HL-60 (cell line): ENCODE measurements at regions not wholly inside any gene's neighbourhood (a gene's known extent, or its start where the extent isn't known, plus 50 kb on each side); places are given as distances from the start of the nearest gene placed in this dataset.

ENCODE experiments used
- DNase-seq, 2 experiments: peaks; one replicate each; pipeline ENCODE4 v3.0.0-alpha.2; 2010 to 2020; ENCODE audit warnings: low read depth in 1 of 2, low spot score in 1 of 2
- H3K27ac ChIP-seq: fragments of 250-450 bp; sonication (Bioruptor Pico); replicated peaks from 2 replicates; pipeline ENCODE4 v1.5.1; 2020; ENCODE audit warnings: mild to moderate bottlenecking, moderate library complexity
- H3K27me3 ChIP-seq: fragments of 250-450 bp; sonication (Bioruptor Pico); 2 replicates; pipeline ENCODE4 v1.5.1; 2021; ENCODE audit warnings: mild to moderate bottlenecking, moderate library complexity; ENCODE audit not compliant: insufficient read depth, poor library complexity, severe bottlenecking
- H3K4me3 ChIP-seq: replicated peaks from 2 replicates; pipeline ENCODE4 v1.5.1; 2011; ENCODE audit warnings: mild to moderate bottlenecking, control low read depth, low read length; ENCODE audit not compliant: insufficient read depth
- CTCF ChIP-seq: IDR thresholded peaks from one replicate; pipeline ENCODE4 v1.5.1; 2011; ENCODE audit warnings: low read length, control low read depth, inconsistent platforms; ENCODE audit not compliant: insufficient read depth
- GABPA ChIP-seq: IDR thresholded peaks from 2 replicates; pipeline ENCODE4 v1.6.1; 2012; ENCODE audit warnings: low read depth
- POLR2AphosphoS5 ChIP-seq: IDR thresholded peaks from 2 replicates; pipeline ENCODE4 v1.6.1; 2012; ENCODE audit warnings: low read depth
- REST ChIP-seq: IDR thresholded peaks from 2 replicates; pipeline ENCODE4 v1.6.1; 2012; ENCODE audit warnings: low read depth; ENCODE audit not compliant: insufficient replicate concordance
- SPI1 ChIP-seq: IDR thresholded peaks from 2 replicates; pipeline ENCODE4 v1.6.1; 2012; ENCODE audit warnings: low read depth, mild to moderate bottlenecking, borderline replicate concordance

GRCh38 chr2:74052732-74053710 is 68.3 kb downstream of the TET3 start:
- Histone ChIP-seq H3K27me3 (no peaks in the 10 kb centered on the region), H3K4me3 (no peak overlapping the region), H3K27ac (no peak overlapping the region)
- TF ChIP-seq CTCF = no peak
- TF ChIP-seq GABPA = no peak
- TF ChIP-seq SPI1 = no peak
- no peak for TF ChIP-seq REST
- TF ChIP-seq POLR2AphosphoS5 = no peak
- no peak for DNase-seq

GRCh38 chr2:74053959-74054715 is 69.4 kb downstream of the TET3 start:
- Histone ChIP-seq H3K4me3 (no peak overlapping the region), H3K27ac (no peak overlapping the region), H3K27me3 (no peaks in the 10 kb centered on the region)
- no peak for DNase-seq
- TF ChIP-seq REST (no peak), SPI1 (no peak), CTCF (no peak), POLR2AphosphoS5 (no peak), GABPA (no peak)

GRCh38 chr2:74059137-74059775 is 74.5 kb downstream of the TET3 start:
- H3K4me3 ChIP-seq = no peak overlapping the region
- no peak overlapping the region for H3K27ac ChIP-seq
- TF ChIP-seq GABPA (no peak), SPI1 (no peak), REST (no peak), CTCF (no peak), POLR2AphosphoS5 (no peak)
- no peaks in the 10 kb centered on the region for H3K27me3 ChIP-seq
- DNase-seq = no peak
